ENCODE measurements at regions not wholly inside any gene's neighbourhood (a gene's known extent, or its start where the extent isn't known, plus 50 kb on each side); places are given as distances from the start of the nearest gene placed in this dataset.

DNA sequence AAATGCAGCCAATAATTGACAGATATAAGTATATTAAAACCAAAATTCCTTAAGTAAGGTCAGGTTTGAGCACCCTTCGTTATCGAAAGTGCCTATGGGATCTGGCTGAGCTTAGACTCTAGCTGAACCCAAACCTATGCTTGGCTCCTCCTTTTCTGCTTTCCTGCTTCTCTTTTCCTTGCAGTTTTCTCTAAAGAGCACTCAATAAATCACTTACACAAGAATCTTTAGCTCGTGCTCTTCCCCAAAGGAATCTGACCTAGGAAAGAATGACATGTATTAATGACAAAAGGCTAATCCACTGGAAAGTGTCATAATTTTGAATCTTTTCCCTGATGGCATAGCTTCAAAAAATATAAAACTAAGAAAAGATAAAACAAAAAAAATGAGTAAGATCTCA lies 282.7 kb downstream of the DKK2 start:
- ChIA-PET POLR2A (no interaction called here), CTCF (interaction anchor here (1.0 kb wide), 1 partner anchor 18 kb away, joined by 3 read pairs; no protein-coding TSS in a partner anchor)
- TF ChIP-seq, protein P1, sequence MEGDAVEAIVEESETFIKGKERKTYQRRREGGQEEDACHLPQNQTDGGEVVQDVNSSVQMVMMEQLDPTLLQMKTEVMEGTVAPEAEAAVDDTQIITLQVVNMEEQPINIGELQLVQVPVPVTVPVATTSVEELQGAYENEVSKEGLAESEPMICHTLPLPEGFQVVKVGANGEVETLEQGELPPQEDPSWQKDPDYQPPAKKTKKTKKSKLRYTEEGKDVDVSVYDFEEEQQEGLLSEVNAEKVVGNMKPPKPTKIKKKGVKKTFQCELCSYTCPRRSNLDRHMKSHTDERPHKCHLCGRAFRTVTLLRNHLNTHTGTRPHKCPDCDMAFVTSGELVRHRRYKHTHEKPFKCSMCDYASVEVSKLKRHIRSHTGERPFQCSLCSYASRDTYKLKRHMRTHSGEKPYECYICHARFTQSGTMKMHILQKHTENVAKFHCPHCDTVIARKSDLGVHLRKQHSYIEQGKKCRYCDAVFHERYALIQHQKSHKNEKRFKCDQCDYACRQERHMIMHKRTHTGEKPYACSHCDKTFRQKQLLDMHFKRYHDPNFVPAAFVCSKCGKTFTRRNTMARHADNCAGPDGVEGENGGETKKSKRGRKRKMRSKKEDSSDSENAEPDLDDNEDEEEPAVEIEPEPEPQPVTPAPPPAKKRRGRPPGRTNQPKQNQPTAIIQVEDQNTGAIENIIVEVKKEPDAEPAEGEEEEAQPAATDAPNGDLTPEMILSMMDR (IDR thresholded peaks at IDR 0.05; ENCODE audit: control extremely low read depth, extremely low read depth, low read depth, missing control alignments), result no peak
- no peak for DNase-seq (ENCODE audit: extremely low spot score)

GRCh38 chr4:106746451-106746850 lies 289.7 kb downstream of the DKK2 start:
- ChIA-PET POLR2A (no interaction called here), CTCF (no interaction called here)
- DNase-seq (ENCODE audit: extremely low spot score), result no peak
- TF ChIP-seq, protein P1 (IDR thresholded peaks at IDR 0.05; ENCODE audit: control extremely low read depth, extremely low read depth, low read depth, missing control alignments), result no peak

- CTCF ChIA-PET, result no interaction called here
- POLR2A ChIA-PET, result no interaction called here
- TF ChIP-seq, protein P1 (IDR thresholded peaks at IDR 0.05; ENCODE audit: control extremely low read depth, extremely low read depth, low read depth, missing control alignments), result no peak
- no peak for DNase-seq (ENCODE audit: extremely low spot score)
Measured at GRCh38 chr4:106738121-106738520, 298.0 kb downstream of the DKK2 start.

GRCh38 chr4:106718548-106718947 lies 317.6 kb downstream of the DKK2 start:
- POLR2A ChIA-PET, result no interaction called here

DNA sequence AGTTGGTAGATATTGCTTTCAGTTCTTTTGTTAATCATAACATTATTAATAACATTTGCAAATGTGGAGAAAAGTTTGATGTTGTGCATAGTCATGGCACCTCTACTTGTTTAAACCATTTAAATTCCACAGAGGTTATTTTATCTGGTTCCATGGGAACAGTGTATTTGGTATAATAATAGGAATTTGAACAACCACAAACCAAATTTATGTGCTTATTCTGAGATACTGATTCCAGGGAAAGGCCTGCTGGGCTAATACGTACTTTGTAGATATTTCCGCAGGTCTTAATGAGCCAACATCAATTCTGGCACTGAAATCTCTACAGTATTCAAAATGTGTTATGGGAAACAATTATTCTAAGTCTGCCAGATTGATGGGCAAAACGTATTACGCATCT lies 319.0 kb downstream of the DKK2 start:
- ChIA-PET POLR2A (no interaction called here), CTCF (interaction anchor here (1.2 kb wide), 1 partner anchor 27 kb away, joined by 3 read pairs; no protein-coding TSS in a partner anchor)
- DNase-seq (ENCODE audit: extremely low spot score), result no peak
- TF ChIP-seq, protein P1 (IDR thresholded peaks at IDR 0.05; ENCODE audit: control extremely low read depth, extremely low read depth, low read depth, missing control alignments), result no peak

More at GRCh38 chr4:106718548-106718947, 317.6 kb downstream of the DKK2 start:
- TF ChIP-seq, protein P1 (IDR thresholded peaks at IDR 0.05; ENCODE audit: control extremely low read depth, extremely low read depth, low read depth, missing control alignments), result no peak
- no peak for DNase-seq (ENCODE audit: extremely low spot score)
- CTCF ChIA-PET, result no interaction called here

DNA sequence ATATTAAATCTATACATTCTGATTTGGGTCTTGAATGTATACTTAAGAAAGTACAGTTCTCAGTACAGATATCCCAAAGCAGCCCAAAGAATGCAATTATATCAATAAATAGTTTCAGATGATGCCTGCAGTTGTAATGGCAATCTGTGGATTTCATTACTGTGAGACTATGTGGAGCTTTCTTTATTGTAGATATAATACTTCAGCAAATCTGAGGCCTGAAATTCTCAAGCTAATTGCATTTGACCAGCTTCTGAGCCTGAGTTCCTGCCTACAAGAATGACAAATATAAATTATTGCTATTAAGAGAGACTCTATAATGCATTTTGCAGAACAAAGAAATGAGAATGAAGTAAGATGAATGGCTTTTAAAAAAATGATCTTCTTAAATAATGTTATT lies 320.3 kb downstream of the DKK2 start:
- TF ChIP-seq, protein P1 (IDR thresholded peaks at IDR 0.05; ENCODE audit: control extremely low read depth, extremely low read depth, low read depth, missing control alignments), result no peak
- POLR2A ChIA-PET, result no interaction called here
- DNase-seq (ENCODE audit: extremely low spot score), result no peak
- CTCF ChIA-PET, result interaction anchor here (0.8 kb wide), 1 partner anchor 10 kb away, joined by 3 read pairs; no protein-coding TSS in a partner anchor

GRCh38 chr4:106708464-106708816 lies 327.7 kb downstream of the DKK2 start:
- no peak for DNase-seq (ENCODE audit: extremely low spot score)
- TF ChIP-seq, protein P1 (IDR thresholded peaks at IDR 0.05; ENCODE audit: control extremely low read depth, extremely low read depth, low read depth, missing control alignments), result no peak
- ChIA-PET POLR2A (no interaction called here), CTCF (no interaction called here)
